Karpas-422 (cell line): ENCODE measurements at regions not wholly inside any gene's neighbourhood (a gene's known extent, or its start where the extent isn't known, plus 50 kb on each side); places are given as distances from the start of the nearest gene placed in this dataset.

Experiments
- DNase-seq: peaks from one replicate; pipeline ENCODE4 v3.0.0-alpha.2; 2015
- H2AFZ ChIP-seq: fragments of 200-600 bp; sonication (generic); 2 replicates; pipeline ENCODE4 v1.6.1; 2014; ENCODE audit warnings: antibody characterized with exemption, low read length, mixed read lengths
- H3K27ac ChIP-seq: fragments of 200-600 bp; sonication (generic); 2 replicates; pipeline ENCODE4 v1.5.1; 2014; ENCODE audit warnings: mild to moderate bottlenecking, low read length, moderate library complexity
- H3K27me3 ChIP-seq: fragments of 200-600 bp; sonication (generic); 2 replicates; pipeline ENCODE4 v1.6.1; 2014; ENCODE audit warnings: low read length, mixed read lengths
- H3K36me3 ChIP-seq: fragments of 200-600 bp; sonication (generic); 2 replicates; pipeline ENCODE4 v1.6.1; 2014; ENCODE audit warnings: low read length, mixed read lengths; ENCODE audit not compliant: insufficient read depth
- H3K4me1 ChIP-seq: fragments of 200-600 bp; sonication (generic); 2 replicates; pipeline ENCODE4 v1.6.1; 2014; ENCODE audit warnings: mild to moderate bottlenecking, low read length, mixed read lengths
- H3K4me2 ChIP-seq: fragments of 200-600 bp; sonication (generic); 2 replicates; pipeline ENCODE4 v1.6.1; 2014; ENCODE audit warnings: low read length, low read depth, mild to moderate bottlenecking; ENCODE audit not compliant: poor library complexity, severe bottlenecking
- H3K4me3 ChIP-seq: fragments of 200-600 bp; sonication (generic); 2 replicates; pipeline ENCODE4 v1.5.1; 2014; ENCODE audit warnings: mild to moderate bottlenecking, antibody characterized with exemption, low read length, mixed read lengths
- H3K79me2 ChIP-seq: fragments of 200-600 bp; sonication (generic); 2 replicates; pipeline ENCODE4 v1.6.1; 2014; ENCODE audit warnings: mild to moderate bottlenecking, low read length, mixed read lengths
- H3K9ac ChIP-seq: fragments of 200-600 bp; sonication (generic); 2 replicates; pipeline ENCODE4 v1.6.0; 2014; ENCODE audit warnings: low read length
- H3K9me2 ChIP-seq: fragments of 200-600 bp; sonication (generic), shearing (Covaris generic); replicated peaks from 2 replicates; pipeline ENCODE4 v1.6.0; 2014; ENCODE audit warnings: mild to moderate bottlenecking, low read length, moderate library complexity; ENCODE audit not compliant: insufficient read depth
- H3K9me3 ChIP-seq: fragments of 300-700, 200-600 bp; sonication (generic); 2 replicates; pipeline ENCODE4 v1.6.1; 2014; ENCODE audit warnings: low read length, mixed read lengths
- H4K20me1 ChIP-seq: fragments of 200-600 bp; sonication (generic); 2 replicates; pipeline ENCODE4 v1.6.1; 2014; ENCODE audit warnings: mild to moderate bottlenecking, antibody characterized with exemption, low read length, low read depth; ENCODE audit not compliant: insufficient read depth

GRCh38 chr11:79561496-79561895 is 120.7 kb upstream of the TENM4 start:
- H3K4me2 ChIP-seq: no peak overlapping the region
- no peaks in the 10 kb centered on the region for H3K36me3 ChIP-seq
- H3K27me3 ChIP-seq: no peaks in the 10 kb centered on the region
- no peak overlapping the region for H2AFZ ChIP-seq
- no peaks in the 10 kb centered on the region for H3K79me2 ChIP-seq
- no peak overlapping the region for H3K4me3 ChIP-seq
- no peak for DNase-seq
- no peaks in the 10 kb centered on the region for H3K9me2 ChIP-seq
- no peaks in the 10 kb centered on the region for H4K20me1 ChIP-seq
- H3K27ac ChIP-seq: no peak overlapping the region
- no peaks in the 10 kb centered on the region for H3K4me1 ChIP-seq
- H3K9ac ChIP-seq: no peak overlapping the region
- H3K9me3 ChIP-seq: no peaks in the 10 kb centered on the region

GRCh38 chr11:79550809-79551208 is 110.0 kb upstream of the TENM4 start:
- no peak for DNase-seq
- no peaks in the 10 kb centered on the region for H3K36me3 ChIP-seq

DNA sequence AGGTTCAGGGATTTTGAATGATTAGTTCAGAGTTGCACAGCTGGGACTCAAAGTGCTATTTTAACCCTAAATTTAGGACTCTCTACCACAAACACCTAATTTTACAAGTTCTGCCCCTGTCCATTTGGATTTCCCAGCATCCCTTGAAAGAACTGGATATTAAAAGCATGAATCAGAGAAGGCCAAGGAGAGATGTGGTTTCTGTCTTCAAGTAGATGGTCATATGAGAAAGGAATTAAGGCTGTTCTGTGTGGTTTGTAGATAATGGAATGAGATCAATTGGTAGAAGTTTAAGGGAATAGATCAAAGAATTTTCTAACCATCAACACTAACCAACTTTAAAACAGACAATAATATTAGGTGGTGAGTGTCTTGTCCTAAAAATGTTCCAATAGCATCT is 106.4 kb upstream of the TENM4 start:
- no peak for DNase-seq
- no peaks in the 10 kb centered on the region for H3K79me2 ChIP-seq
- no peaks in the 10 kb centered on the region for H3K4me1 ChIP-seq
- H3K27me3 ChIP-seq: no peaks in the 10 kb centered on the region
- H2AFZ ChIP-seq: no peak overlapping the region
- H3K9me3 ChIP-seq: no peaks in the 10 kb centered on the region
- H3K4me2 ChIP-seq: no peak overlapping the region
- H4K20me1 ChIP-seq: no peaks in the 10 kb centered on the region
- H3K9me2 ChIP-seq: no peaks in the 10 kb centered on the region
- no peak overlapping the region for H3K4me3 ChIP-seq
- no peak overlapping the region for H3K27ac ChIP-seq
- H3K9ac ChIP-seq: no peak overlapping the region
- H3K36me3 ChIP-seq: no peaks in the 10 kb centered on the region

More at GRCh38 chr11:79550809-79551208, 110.0 kb upstream of the TENM4 start:
- Histone ChIP-seq H3K4me1 (no peaks in the 10 kb centered on the region), H3K4me2 (no peak overlapping the region), H3K9ac (no peak overlapping the region), H4K20me1 (no peaks in the 10 kb centered on the region), H2AFZ (no peak overlapping the region), H3K9me2 (no peaks in the 10 kb centered on the region), H3K9me3 (no peaks in the 10 kb centered on the region), H3K27me3 (no peaks in the 10 kb centered on the region), H3K27ac (no peak overlapping the region), H3K4me3 (no peak overlapping the region), H3K79me2 (no peaks in the 10 kb centered on the region)

- Histone ChIP-seq H3K9ac (no peak overlapping the region), H3K4me3 (no peak overlapping the region), H3K27me3 (no peaks in the 10 kb centered on the region), H3K79me2 (no peaks in the 10 kb centered on the region), H2AFZ (no peak overlapping the region), H4K20me1 (no peaks in the 10 kb centered on the region), H3K9me3 (no peaks in the 10 kb centered on the region), H3K4me1 (no peaks in the 10 kb centered on the region), H3K36me3 (no peaks in the 10 kb centered on the region), H3K4me2 (no peak overlapping the region), H3K9me2 (no peaks in the 10 kb centered on the region), H3K27ac (no peak overlapping the region)
- no peak for DNase-seq
Observed at GRCh38 chr11:79546351-79546750, 105.5 kb upstream of the TENM4 start.

- no peaks in the 10 kb centered on the region for H3K9me2 ChIP-seq
- no peaks in the 10 kb centered on the region for H3K27me3 ChIP-seq
- H3K9me3 ChIP-seq: no peaks in the 10 kb centered on the region
- no peak for DNase-seq
- no peak overlapping the region for H3K9ac ChIP-seq
- H3K79me2 ChIP-seq: no peaks in the 10 kb centered on the region
- no peaks in the 10 kb centered on the region for H3K4me1 ChIP-seq
- H3K36me3 ChIP-seq: no peaks in the 10 kb centered on the region
- H3K4me2 ChIP-seq: no peak overlapping the region
- no peaks in the 10 kb centered on the region for H4K20me1 ChIP-seq
- no peak overlapping the region for H2AFZ ChIP-seq
- no peak overlapping the region for H3K4me3 ChIP-seq
- H3K27ac ChIP-seq: no peak overlapping the region
Observed at GRCh38 chr11:79544361-79544760, 103.5 kb upstream of the TENM4 start.

DNA sequence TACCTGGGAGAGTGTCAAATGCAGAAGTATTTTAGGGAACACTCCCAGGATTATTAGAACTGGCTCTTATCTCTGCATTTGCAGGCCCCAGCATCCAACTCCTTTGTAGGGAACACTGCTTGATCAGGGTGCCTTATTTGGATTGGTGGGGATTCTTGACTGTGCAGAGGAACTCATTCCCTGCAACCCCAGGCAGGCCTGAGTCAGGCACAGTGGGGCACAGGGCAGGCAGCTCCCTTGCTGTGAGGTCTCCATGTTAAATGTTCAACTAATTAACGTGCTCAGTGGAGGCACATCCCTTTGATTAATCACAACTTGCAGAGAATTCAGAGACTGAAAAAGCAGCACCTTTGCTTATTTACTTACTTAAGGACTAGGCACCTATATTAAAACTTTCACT is 102.3 kb upstream of the TENM4 start:
- no peaks in the 10 kb centered on the region for H3K9me2 ChIP-seq
- H3K36me3 ChIP-seq: no peaks in the 10 kb centered on the region
- no peak overlapping the region for H3K4me3 ChIP-seq
- H4K20me1 ChIP-seq: no peaks in the 10 kb centered on the region
- H3K9me3 ChIP-seq: no peaks in the 10 kb centered on the region
- H3K79me2 ChIP-seq: no peaks in the 10 kb centered on the region
- H2AFZ ChIP-seq: no peak overlapping the region
- no peak overlapping the region for H3K9ac ChIP-seq
- no peaks in the 10 kb centered on the region for H3K27me3 ChIP-seq
- DNase-seq: no peak
- H3K27ac ChIP-seq: no peak overlapping the region
- H3K4me1 ChIP-seq: no peaks in the 10 kb centered on the region
- no peak overlapping the region for H3K4me2 ChIP-seq

GRCh38 chr11:79541466-79541865 is 100.6 kb upstream of the TENM4 start:
- Histone ChIP-seq H3K36me3 (no peaks in the 10 kb centered on the region), H3K9me2 (no peaks in the 10 kb centered on the region), H4K20me1 (no peaks in the 10 kb centered on the region), H3K4me1 (no peaks in the 10 kb centered on the region), H3K4me2 (no peak overlapping the region), H3K79me2 (no peaks in the 10 kb centered on the region), H3K4me3 (no peak overlapping the region), H3K9me3 (no peaks in the 10 kb centered on the region), H3K9ac (no peak overlapping the region), H3K27ac (no peak overlapping the region), H2AFZ (no peak overlapping the region), H3K27me3 (no peaks in the 10 kb centered on the region)
- no peak for DNase-seq

DNA sequence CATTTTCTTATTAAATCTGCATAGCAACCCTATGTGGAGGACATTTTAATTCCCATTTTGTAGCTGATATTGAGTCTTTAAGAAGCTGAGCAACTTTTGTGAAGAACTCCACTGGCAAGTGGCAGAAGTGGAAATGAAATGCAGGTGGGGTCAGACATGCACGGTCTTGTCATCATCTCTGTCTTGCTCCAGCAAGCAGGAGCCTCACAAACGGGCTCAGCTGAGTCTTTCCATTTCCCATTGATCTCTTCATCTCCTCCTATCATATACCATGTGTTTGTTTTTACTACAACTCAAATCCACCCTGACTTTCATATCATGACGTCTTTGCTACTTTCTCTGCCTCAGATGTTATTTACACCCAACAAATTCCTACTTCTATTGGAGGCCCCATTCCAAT is 97.9 kb upstream of the TENM4 start:
- no peak for DNase-seq
- Histone ChIP-seq H3K36me3 (no peaks in the 10 kb centered on the region), H3K9ac (no peak overlapping the region), H3K9me2 (no peaks in the 10 kb centered on the region), H3K27me3 (no peaks in the 10 kb centered on the region), H4K20me1 (no peaks in the 10 kb centered on the region), H3K4me3 (no peak overlapping the region), H2AFZ (no peak overlapping the region), H3K9me3 (no peaks in the 10 kb centered on the region), H3K4me2 (no peak overlapping the region), H3K27ac (no peak overlapping the region), H3K4me1 (no peaks in the 10 kb centered on the region), H3K79me2 (no peaks in the 10 kb centered on the region)
